ENCODE measurements at regions not wholly inside any gene's neighbourhood (a gene's known extent, or its start where the extent isn't known, plus 50 kb on each side); places are given as distances from the start of the nearest gene placed in this dataset.

- Histone ChIP-seq H3K27ac (ENCODE audit: low read depth) (no peak overlapping the region), H3K36me3 (ENCODE audit: insufficient read depth) (no peaks in the 10 kb centered on the region), H3K4me1 (ENCODE audit: insufficient read depth) (no peaks in the 10 kb centered on the region), H3K4me3 (ENCODE audit: low read depth, low read length) (no peak overlapping the region)
- 86% methylated on average over 1 of the region's 1 CpG for WGBS
- no peak for DNase-seq (ENCODE audit: extremely low spot score)
Measured at GRCh38 chr2:147040298-147041120, 804.3 kb upstream of the ACVR2A start.

- Histone ChIP-seq H3K36me3 (ENCODE audit: insufficient read depth) (no peaks in the 10 kb centered on the region), H3K4me3 (ENCODE audit: low read depth, low read length) (no peak overlapping the region), H3K4me1 (ENCODE audit: insufficient read depth) (no peaks in the 10 kb centered on the region), H3K27ac (ENCODE audit: low read depth) (no peak overlapping the region)
- no peak for DNase-seq (ENCODE audit: extremely low spot score)
- WGBS = 95% methylated on average over 3 of the region's 3 CpGs
Measured at GRCh38 chr2:147037048-147037447, 807.8 kb upstream of the ACVR2A start.

- DNase-seq (ENCODE audit: extremely low spot score) = no peak
- no peak overlapping the region for H3K4me3 ChIP-seq (ENCODE audit: low read depth, low read length)
- H3K36me3 ChIP-seq (ENCODE audit: insufficient read depth) = no peaks in the 10 kb centered on the region
- WGBS = 72% methylated on average over 1 of the region's 1 CpG
- no peaks in the 10 kb centered on the region for H3K4me1 ChIP-seq (ENCODE audit: insufficient read depth)
- H3K27ac ChIP-seq (ENCODE audit: low read depth) = no peak overlapping the region
Measured at GRCh38 chr2:147033044-147033443, 811.8 kb upstream of the ACVR2A start.

GRCh38 chr2:147031897-147032296, 812.9 kb upstream of the ACVR2A start:
- Histone ChIP-seq H3K4me1 (ENCODE audit: insufficient read depth) (no peaks in the 10 kb centered on the region), H3K27ac (ENCODE audit: low read depth) (no peak overlapping the region), H3K4me3 (ENCODE audit: low read depth, low read length) (no peak overlapping the region), H3K36me3 (ENCODE audit: insufficient read depth) (no peaks in the 10 kb centered on the region)
- no peak for DNase-seq (ENCODE audit: extremely low spot score)
- 58% methylated on average over 3 of the region's 3 CpGs for WGBS

- Histone ChIP-seq H3K4me1 (ENCODE audit: insufficient read depth) (no peaks in the 10 kb centered on the region), H3K27ac (ENCODE audit: low read depth) (no peak overlapping the region), H3K4me3 (ENCODE audit: low read depth, low read length) (no peak overlapping the region), H3K36me3 (ENCODE audit: insufficient read depth) (no peaks in the 10 kb centered on the region)
- DNase-seq (ENCODE audit: extremely low spot score) = peak; percentile 37
- 64% methylated on average over 6 of the region's 6 CpGs for WGBS
Measured at GRCh38 chr2:147030966-147031720, 813.7 kb upstream of the ACVR2A start.

GRCh38 chr2:147027436-147027835, 817.4 kb upstream of the ACVR2A start:
- H3K4me3 ChIP-seq (ENCODE audit: low read depth, low read length) = no peak overlapping the region
- 15% methylated on average over 1 of the region's 1 CpG for WGBS
- H3K4me1 ChIP-seq (ENCODE audit: insufficient read depth) = no peaks in the 10 kb centered on the region
- H3K36me3 ChIP-seq (ENCODE audit: insufficient read depth) = no peaks in the 10 kb centered on the region
- no peak for DNase-seq (ENCODE audit: extremely low spot score)
- H3K27ac ChIP-seq (ENCODE audit: low read depth) = no peak overlapping the region

- H3K27ac ChIP-seq (ENCODE audit: low read depth) = no peak overlapping the region
Measured at GRCh38 chr2:147026664-147027295, 818.0 kb upstream of the ACVR2A start.

GRCh38 chr2:147025646-147026585, 818.9 kb upstream of the ACVR2A start:
- 67% methylated on average over 1 of the region's 1 CpG for WGBS
- H3K4me1 ChIP-seq (ENCODE audit: insufficient read depth) = no peaks in the 10 kb centered on the region
- H3K36me3 ChIP-seq (ENCODE audit: insufficient read depth) = no peaks in the 10 kb centered on the region
- H3K4me3 ChIP-seq (ENCODE audit: low read depth, low read length) = no peak overlapping the region
- no peak for DNase-seq (ENCODE audit: extremely low spot score)
- no peak overlapping the region for H3K27ac ChIP-seq (ENCODE audit: low read depth)

More at GRCh38 chr2:147026664-147027295, 818.0 kb upstream of the ACVR2A start:
- no peak overlapping the region for H3K4me3 ChIP-seq (ENCODE audit: low read depth, low read length)
- H3K36me3 ChIP-seq (ENCODE audit: insufficient read depth) = no peaks in the 10 kb centered on the region
- 60% methylated on average over 2 of the region's 2 CpGs for WGBS
- no peaks in the 10 kb centered on the region for H3K4me1 ChIP-seq (ENCODE audit: insufficient read depth)
- DNase-seq (ENCODE audit: extremely low spot score) = no peak

- no peak overlapping the region for H3K27ac ChIP-seq (ENCODE audit: low read depth)
- H3K36me3 ChIP-seq (ENCODE audit: insufficient read depth) = no peaks in the 10 kb centered on the region
- H3K4me1 ChIP-seq (ENCODE audit: insufficient read depth) = no peaks in the 10 kb centered on the region
- DNase-seq (ENCODE audit: extremely low spot score) = no peak
- H3K4me3 ChIP-seq (ENCODE audit: low read depth, low read length) = no peak overlapping the region
- WGBS = 88% methylated on average over 3 of the region's 3 CpGs
Measured at GRCh38 chr2:147019311-147019710, 825.5 kb upstream of the ACVR2A start.

- Histone ChIP-seq H3K4me3 (ENCODE audit: low read depth, low read length) (no peak overlapping the region), H3K27ac (ENCODE audit: low read depth) (no peak overlapping the region), H3K4me1 (ENCODE audit: insufficient read depth) (no peaks in the 10 kb centered on the region), H3K36me3 (ENCODE audit: insufficient read depth) (no peaks in the 10 kb centered on the region)
- DNase-seq (ENCODE audit: extremely low spot score) = no peak
- 87% methylated on average over 6 of the region's 6 CpGs for WGBS
Measured at GRCh38 chr2:147017951-147018645, 826.7 kb upstream of the ACVR2A start.

- 92% methylated on average over 1 of the region's 1 CpG for WGBS
- H3K36me3 ChIP-seq (ENCODE audit: insufficient read depth) = no peaks in the 10 kb centered on the region
- DNase-seq (ENCODE audit: extremely low spot score) = no peak
- H3K4me3 ChIP-seq (ENCODE audit: low read depth, low read length) = no peak overlapping the region
- no peaks in the 10 kb centered on the region for H3K4me1 ChIP-seq (ENCODE audit: insufficient read depth)
- no peak overlapping the region for H3K27ac ChIP-seq (ENCODE audit: low read depth)
Measured at GRCh38 chr2:147016181-147016580, 828.6 kb upstream of the ACVR2A start.

GRCh38 chr2:147015591-147015990, 829.2 kb upstream of the ACVR2A start:
- no peak overlapping the region for H3K4me3 ChIP-seq (ENCODE audit: low read depth, low read length)
- no peak for DNase-seq (ENCODE audit: extremely low spot score)
- WGBS = 75% methylated on average over 1 of the region's 1 CpG
- H3K4me1 ChIP-seq (ENCODE audit: insufficient read depth) = no peaks in the 10 kb centered on the region
- no peak overlapping the region for H3K27ac ChIP-seq (ENCODE audit: low read depth)
- H3K36me3 ChIP-seq (ENCODE audit: insufficient read depth) = no peaks in the 10 kb centered on the region
